Keratinocyte (primary cell): ENCODE measurements at regions not wholly inside any gene's neighbourhood (a gene's known extent, or its start where the extent isn't known, plus 50 kb on each side); places are given as distances from the start of the nearest gene placed in this dataset.

Source experiments
- EZH2 ChIP-seq: IDR thresholded peaks from one replicate; pipeline ENCODE4 v1.6.1; 2012; ENCODE audit warnings: inconsistent platforms, mild to moderate bottlenecking, low read length, moderate library complexity
- TF ChIP-seq, protein P1 (sequence below), 3 experiments: IDR thresholded peaks in 1 of 3; conservative IDR thresholded peaks in 1 of 3; optimal IDR thresholded peaks in 1 of 3; 2 replicates in 2 of 3; 3 replicates in 1 of 3; pipeline versions ENCODE3 to v1.5.1; 2011; ENCODE audit warnings: low read length in 3 of 3, mild to moderate bottlenecking in 3 of 3, moderate library complexity in 2 of 3, control low read depth in 1 of 3, inconsistent platforms in 1 of 3; ENCODE audit not compliant: insufficient read depth in 2 of 3; ENCODE audit errors: extremely low read depth in 1 of 3

DNA sequence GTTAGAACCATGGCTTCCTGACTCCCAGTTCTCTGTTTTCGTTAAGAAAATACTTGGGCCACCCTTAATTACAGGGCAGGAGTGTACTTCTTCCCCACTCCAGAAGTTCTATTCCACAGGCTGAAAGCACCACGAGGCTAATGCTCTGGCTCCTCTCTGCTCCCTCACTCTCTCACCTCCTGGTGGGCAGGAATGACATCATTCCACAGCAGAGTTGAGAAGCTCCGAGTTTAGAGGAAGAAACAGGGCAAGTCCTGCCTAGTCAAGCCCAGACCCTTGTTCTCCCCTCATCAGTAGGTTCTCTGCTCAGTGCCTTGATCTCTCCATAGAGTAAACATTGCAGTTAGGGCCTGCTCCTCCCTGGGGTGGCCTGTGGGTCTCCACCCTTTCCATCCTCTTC, 343.8 kb upstream of the CLNK start:
- TF ChIP-seq, protein P1, sequence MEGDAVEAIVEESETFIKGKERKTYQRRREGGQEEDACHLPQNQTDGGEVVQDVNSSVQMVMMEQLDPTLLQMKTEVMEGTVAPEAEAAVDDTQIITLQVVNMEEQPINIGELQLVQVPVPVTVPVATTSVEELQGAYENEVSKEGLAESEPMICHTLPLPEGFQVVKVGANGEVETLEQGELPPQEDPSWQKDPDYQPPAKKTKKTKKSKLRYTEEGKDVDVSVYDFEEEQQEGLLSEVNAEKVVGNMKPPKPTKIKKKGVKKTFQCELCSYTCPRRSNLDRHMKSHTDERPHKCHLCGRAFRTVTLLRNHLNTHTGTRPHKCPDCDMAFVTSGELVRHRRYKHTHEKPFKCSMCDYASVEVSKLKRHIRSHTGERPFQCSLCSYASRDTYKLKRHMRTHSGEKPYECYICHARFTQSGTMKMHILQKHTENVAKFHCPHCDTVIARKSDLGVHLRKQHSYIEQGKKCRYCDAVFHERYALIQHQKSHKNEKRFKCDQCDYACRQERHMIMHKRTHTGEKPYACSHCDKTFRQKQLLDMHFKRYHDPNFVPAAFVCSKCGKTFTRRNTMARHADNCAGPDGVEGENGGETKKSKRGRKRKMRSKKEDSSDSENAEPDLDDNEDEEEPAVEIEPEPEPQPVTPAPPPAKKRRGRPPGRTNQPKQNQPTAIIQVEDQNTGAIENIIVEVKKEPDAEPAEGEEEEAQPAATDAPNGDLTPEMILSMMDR (optimal IDR thresholded peaks at IDR 0.05 in 1 of 3, IDR thresholded peaks at IDR 0.05 in 1 of 3, conservative IDR thresholded peaks at IDR 0.05 in 1 of 3; ENCODE audit: extremely low read depth in 1 of 3, insufficient read depth in 2 of 3, low read length in 3 of 3): no peak
- no peak for TF ChIP-seq EZH2
